COLO668 (cell line): ENCODE measurements at regions not wholly inside any gene's neighbourhood (a gene's known extent, or its start where the extent isn't known, plus 50 kb on each side); places are given as distances from the start of the nearest gene placed in this dataset.

Experiments
- DNase-seq: peaks from one replicate; lab custom pipeline; 2025; ENCODE audit not compliant: unreplicated experiment; lab: John Stamatoyannopoulos, UW

- no peak for DNase-seq
Measured at GRCh38 chr4:100806988-100807387, 289.2 kb upstream of the EMCN start.

GRCh38 chr4:100805538-100805937 lies 287.7 kb upstream of the EMCN start:
- no peak for DNase-seq

- no peak for DNase-seq
Measured at GRCh38 chr4:100804576-100805360, 286.9 kb upstream of the EMCN start.

- DNase-seq = no peak
Measured at GRCh38 chr4:100803751-100804150, 285.9 kb upstream of the EMCN start.

GRCh38 chr4:100799761-100800539 lies 282.1 kb upstream of the EMCN start:
- no peak for DNase-seq

- DNase-seq = no peak
Measured at GRCh38 chr4:100797791-100798190, 280.0 kb upstream of the EMCN start.

GRCh38 chr4:100797356-100797755 lies 279.5 kb upstream of the EMCN start:
- DNase-seq = no peak

GRCh38 chr4:100796332-100796731 lies 278.5 kb upstream of the EMCN start:
- DNase-seq = no peak

- no peak for DNase-seq
Measured at GRCh38 chr4:100795581-100795980, 277.8 kb upstream of the EMCN start.

- no peak for DNase-seq
Measured at GRCh38 chr4:100790836-100791615, 273.2 kb upstream of the EMCN start.

GRCh38 chr4:100789991-100790390 lies 272.2 kb upstream of the EMCN start:
- DNase-seq = no peak

- no peak for DNase-seq
Measured at GRCh38 chr4:100786481-100786880, 268.7 kb upstream of the EMCN start.

GRCh38 chr4:100782356-100782755 lies 264.5 kb upstream of the EMCN start:
- no peak for DNase-seq

- DNase-seq = no peak
Measured at GRCh38 chr4:100781435-100781834, 263.6 kb upstream of the EMCN start.

GRCh38 chr4:100780126-100780525 lies 262.3 kb upstream of the EMCN start:
- no peak for DNase-seq

- DNase-seq = no peak
Measured at GRCh38 chr4:100778431-100778830, 260.6 kb upstream of the EMCN start.

GRCh38 chr4:100762738-100763137 lies 244.9 kb upstream of the EMCN start:
- no peak for DNase-seq

- no peak for DNase-seq
Measured at GRCh38 chr4:100754751-100755150, 236.9 kb upstream of the EMCN start.

GRCh38 chr4:100746141-100746739 lies 228.4 kb upstream of the EMCN start:
- DNase-seq = no peak

- DNase-seq = no peak
Measured at GRCh38 chr4:100742045-100742444, 224.2 kb upstream of the EMCN start.

- DNase-seq = no peak
Measured at GRCh38 chr4:100739426-100739825, 221.6 kb upstream of the EMCN start.
